Spleen (tissue), 7 donors: ENCODE measurements at regions not wholly inside any gene's neighbourhood (a gene's known extent, or its start where the extent isn't known, plus 50 kb on each side); places are given as distances from the start of the nearest gene placed in this dataset.
"Not testable (repeated sequence)": the region's sequence is repeated elsewhere in the genome, so short reads cannot be mapped to it uniquely, and the experiment has no call there.

Experiments used
- POLR2A ChIP-seq, 3 donors: fragments of 450-650 bp; IDR thresholded peaks; one replicate each; pipeline ENCODE4 v1.5.1; 2017; ENCODE audit warnings: antibody characterized with exemption in 3 of 3, mild to moderate bottlenecking in 1 of 3
- POLR2AphosphoS5 ChIP-seq, 3 donors: sonication (generic); formaldehyde crosslinking; IDR thresholded peaks; one replicate each; pipeline ENCODE4 v1.5.1; 2017; ENCODE audit warnings: antibody characterized with exemption in 3 of 3
- TF ChIP-seq, protein P1 (sequence below), 11 experiments: fragments of 200-600 bp in 7 of 11; fragments of 450-650 bp in 4 of 11; sonication (generic) in 4 of 11; IDR thresholded peaks in 8 of 11; conservative IDR thresholded peaks in 3 of 11; 1 replicate in 7 of 11; 2 replicates in 4 of 11; pipeline versions ENCODE4 v1.4.0 to v1.8.0; 2016 to 2021; ENCODE audit warnings: antibody characterized with exemption in 11 of 11, inconsistent platforms in 4 of 11, mild to moderate bottlenecking in 1 of 11
- donor health status: DM: no; HTN: no; CAD: no; lungs with moderate emphysema.
- donor health status: DM: no; HTN: no; CAD: no.
- donor health status: DM: no; HTN: no; CAD: no.

DNA sequence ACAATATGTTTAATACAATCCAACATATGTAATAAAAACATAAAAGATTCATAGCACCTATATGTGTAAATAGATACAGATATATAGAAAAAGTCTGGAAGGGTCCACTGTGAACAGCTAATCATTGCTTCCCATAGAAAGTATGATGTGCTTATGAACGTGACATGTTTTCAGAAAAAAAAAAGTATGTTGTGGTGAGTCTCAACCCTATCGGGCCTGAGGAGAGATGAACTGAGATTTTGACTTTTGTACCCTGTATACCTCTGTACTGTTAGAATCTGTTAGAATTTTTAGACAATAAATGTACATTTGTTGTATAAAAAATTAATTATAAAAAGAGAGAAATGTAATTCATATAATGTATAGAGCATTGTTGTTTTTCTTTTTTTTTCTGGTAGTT, 56.3 kb upstream of the DHRS4 start:
- TF ChIP-seq, protein P1, sequence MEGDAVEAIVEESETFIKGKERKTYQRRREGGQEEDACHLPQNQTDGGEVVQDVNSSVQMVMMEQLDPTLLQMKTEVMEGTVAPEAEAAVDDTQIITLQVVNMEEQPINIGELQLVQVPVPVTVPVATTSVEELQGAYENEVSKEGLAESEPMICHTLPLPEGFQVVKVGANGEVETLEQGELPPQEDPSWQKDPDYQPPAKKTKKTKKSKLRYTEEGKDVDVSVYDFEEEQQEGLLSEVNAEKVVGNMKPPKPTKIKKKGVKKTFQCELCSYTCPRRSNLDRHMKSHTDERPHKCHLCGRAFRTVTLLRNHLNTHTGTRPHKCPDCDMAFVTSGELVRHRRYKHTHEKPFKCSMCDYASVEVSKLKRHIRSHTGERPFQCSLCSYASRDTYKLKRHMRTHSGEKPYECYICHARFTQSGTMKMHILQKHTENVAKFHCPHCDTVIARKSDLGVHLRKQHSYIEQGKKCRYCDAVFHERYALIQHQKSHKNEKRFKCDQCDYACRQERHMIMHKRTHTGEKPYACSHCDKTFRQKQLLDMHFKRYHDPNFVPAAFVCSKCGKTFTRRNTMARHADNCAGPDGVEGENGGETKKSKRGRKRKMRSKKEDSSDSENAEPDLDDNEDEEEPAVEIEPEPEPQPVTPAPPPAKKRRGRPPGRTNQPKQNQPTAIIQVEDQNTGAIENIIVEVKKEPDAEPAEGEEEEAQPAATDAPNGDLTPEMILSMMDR (IDR thresholded peaks at IDR 0.05 in 8 of 11, conservative IDR thresholded peaks at IDR 0.05 in 3 of 11) = not testable (repeated sequence)
- not testable (repeated sequence) for TF ChIP-seq POLR2AphosphoS5, POLR2A (IDR thresholded peaks at IDR 0.05)
